RKO (cell line): ENCODE measurements at regions not wholly inside any gene's neighbourhood (a gene's known extent, or its start where the extent isn't known, plus 50 kb on each side); places are given as distances from the start of the nearest gene placed in this dataset.
"Not testable (repeated sequence)": the region's sequence is repeated elsewhere in the genome, so short reads cannot be mapped to it uniquely, and the experiment has no call there.

Experiments used
- DNase-seq: peaks from one replicate; pipeline ENCODE4 v3.0.0-alpha.2; 2016; ENCODE audit warnings: low spot score

DNA sequence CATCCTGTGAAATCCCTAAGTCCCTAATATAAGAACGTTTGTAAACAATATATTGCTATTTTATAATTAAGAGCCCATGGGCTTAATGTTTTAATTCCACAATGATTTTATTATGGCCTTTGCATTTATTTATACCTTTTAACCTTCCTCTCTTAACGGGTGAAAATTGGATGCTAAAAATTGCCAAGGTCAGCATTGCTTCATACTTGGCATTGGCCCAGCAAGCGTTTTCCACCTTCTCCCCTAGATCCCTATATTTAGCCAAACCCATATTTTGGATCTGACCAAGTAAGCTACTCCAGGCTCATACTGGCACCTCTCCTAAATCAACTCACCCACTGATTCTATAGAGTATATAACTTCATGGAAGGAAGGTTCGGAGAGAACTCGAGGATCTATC lies 188.0 kb upstream of the NR2F2 start:
- no peak for DNase-seq

GRCh38 chr15:96144734-96145133 lies 185.8 kb upstream of the NR2F2 start:
- no peak for DNase-seq

GRCh38 chr15:96146726-96147125 lies 183.8 kb upstream of the NR2F2 start:
- no peak for DNase-seq

DNA sequence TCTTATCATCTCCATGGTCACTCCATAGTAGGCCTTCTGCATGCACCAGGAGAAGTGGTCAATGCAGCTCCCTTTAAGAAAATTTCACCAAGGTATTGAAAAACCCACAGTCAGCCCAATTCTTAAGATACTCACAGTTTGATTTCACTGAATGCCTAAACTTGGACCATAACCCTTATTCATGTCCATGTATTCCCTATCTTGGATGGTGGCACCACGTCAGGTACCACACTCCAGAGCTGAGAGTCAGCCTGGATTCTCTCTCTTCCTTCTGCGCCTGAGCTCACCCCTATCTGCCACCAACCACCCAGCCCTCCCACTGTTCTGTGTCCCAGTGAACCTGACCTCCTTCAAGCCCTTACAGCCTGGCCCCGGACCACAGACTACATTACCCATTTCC lies 183.2 kb upstream of the NR2F2 start:
- no peak for DNase-seq

- no peak for DNase-seq
Observed at GRCh38 chr15:96150254-96150653, 180.2 kb upstream of the NR2F2 start.

DNA sequence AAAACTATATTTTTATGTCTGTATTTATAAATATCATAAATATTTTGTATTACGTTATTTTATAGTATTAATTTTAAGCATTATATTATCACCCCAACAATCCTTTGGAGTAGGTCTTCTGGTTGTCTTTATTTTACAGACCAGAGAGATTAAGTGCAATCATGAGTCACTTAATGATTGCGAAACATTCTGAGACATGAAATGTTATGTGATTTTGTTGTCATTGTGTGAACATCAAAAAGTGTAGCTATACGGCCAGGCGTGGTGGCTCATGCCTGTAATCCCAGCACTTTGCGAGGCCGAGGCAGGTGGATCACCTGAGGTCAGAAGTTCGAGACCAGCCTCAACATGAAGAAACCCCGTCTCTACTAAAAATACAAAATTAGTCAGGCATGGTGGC lies 178.8 kb upstream of the NR2F2 start:
- DNase-seq, result peak; percentile 22

DNA sequence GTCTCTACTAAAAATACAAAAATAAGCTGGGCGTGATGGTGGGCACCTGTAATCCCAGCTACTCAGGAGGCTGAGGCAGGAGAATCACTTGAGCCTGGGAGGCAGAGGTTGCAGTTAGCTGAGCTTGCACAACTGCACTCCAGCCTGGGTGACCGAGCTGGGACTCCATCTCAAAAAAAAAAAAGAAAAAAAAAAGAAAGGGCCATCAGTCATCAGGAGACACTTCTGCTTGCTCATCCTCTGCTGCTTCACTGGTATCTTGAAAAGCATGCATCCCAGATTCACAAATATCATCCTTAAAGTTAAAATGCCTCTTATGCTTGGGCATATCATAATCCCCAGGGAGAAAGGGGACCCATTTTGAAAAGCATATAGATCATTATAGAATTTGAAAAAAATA lies 176.6 kb upstream of the NR2F2 start:
- no peak for DNase-seq

DNA sequence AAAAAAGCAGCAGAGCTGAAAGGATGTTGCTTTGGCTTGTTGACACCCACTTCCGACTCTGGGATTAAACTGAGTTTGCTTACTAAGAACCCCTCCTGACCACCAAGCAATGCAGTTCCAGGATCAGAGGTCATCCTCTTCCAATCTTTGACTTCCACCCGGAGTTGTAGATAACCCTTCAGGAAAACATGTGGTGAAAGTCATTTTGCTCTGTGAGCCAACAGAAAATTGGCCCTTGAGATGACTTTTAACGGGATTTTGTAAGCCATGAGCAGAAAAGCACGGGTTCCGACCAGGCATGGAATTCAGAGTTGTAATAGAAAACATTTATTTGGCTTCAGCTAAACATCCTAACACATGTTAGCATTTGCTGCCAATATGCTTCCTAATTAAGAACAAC lies 171.6 kb upstream of the NR2F2 start:
- no peak for DNase-seq

DNA sequence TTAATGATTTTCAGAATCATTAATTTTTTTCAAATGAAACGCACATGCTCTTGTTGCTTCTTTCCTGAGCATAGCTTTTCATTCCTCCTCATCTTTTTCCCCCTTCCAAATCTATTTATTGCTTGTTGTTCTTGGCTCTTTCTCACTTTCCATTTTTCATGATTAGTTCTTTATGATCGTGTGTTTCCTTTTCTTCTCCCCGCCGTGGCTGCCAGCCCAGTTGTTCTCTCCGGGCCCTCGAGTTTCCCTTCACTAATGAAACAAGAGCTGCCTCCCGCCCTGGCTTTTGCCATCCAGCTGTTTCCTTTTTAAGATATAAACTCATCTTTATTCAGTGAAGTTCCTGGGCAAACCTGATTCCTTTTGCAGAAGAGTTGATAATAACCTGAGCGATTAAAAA lies 170.2 kb upstream of the NR2F2 start:
- no peak for DNase-seq

DNA sequence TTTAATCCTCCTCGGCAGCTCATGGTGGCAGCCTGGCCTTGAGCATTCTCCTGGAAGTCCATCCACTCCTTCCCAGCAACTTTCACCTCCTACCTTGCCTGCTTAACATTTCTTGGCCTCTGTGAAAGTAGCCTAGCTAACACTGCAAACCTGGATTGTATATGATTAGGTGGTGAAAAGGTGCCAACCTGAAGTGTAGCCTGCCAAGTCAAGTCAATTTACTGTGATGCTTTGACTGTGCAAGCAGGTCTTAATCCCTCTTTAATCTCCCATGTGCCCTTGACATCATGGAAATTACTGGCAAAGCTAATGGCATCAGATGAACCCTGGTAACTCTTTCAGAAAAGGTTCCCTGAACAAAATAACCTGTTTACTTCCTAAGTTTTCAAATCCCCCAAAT lies 169.7 kb upstream of the NR2F2 start:
- no peak for DNase-seq

- no peak for DNase-seq
Observed at GRCh38 chr15:96162322-96162721, 168.2 kb upstream of the NR2F2 start.

DNA sequence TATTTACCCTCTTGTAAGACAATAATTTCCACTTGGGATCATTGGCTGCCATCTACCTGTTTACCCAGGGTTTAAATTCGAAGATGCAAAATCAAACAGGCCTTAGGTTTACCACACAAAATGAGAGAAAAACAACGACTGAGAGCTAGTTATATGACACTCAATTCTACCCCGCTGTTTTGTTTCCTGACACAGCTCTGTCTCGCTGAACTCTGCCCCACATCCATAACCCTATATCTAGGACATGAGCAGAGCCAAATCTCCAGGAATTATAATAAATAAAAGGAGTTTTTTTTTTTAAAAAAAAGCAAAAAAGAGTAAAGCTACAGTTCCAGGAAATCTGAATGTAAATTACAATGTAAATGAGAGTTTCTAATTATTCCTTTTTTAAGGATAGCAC lies 165.4 kb upstream of the NR2F2 start:
- DNase-seq, result no peak

DNA sequence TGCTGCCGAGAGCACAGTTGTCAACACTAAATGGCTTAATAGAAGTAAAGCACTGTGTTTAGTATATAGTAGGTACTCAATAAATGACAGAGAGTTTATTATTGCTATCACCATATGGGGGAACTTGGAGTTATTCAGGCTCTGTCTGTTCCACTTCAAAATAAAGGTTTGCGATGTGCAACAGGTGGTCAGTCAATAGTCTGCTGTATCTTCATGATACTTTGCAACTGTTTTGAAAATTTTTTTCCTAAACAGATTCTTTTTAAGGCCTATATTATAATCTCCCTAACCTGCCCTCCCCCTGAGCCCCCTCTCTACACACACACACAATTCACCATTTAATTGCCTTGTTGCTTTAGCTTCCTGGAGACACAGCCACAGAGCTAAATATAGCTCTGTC lies 164.7 kb upstream of the NR2F2 start:
- no peak for DNase-seq

DNA sequence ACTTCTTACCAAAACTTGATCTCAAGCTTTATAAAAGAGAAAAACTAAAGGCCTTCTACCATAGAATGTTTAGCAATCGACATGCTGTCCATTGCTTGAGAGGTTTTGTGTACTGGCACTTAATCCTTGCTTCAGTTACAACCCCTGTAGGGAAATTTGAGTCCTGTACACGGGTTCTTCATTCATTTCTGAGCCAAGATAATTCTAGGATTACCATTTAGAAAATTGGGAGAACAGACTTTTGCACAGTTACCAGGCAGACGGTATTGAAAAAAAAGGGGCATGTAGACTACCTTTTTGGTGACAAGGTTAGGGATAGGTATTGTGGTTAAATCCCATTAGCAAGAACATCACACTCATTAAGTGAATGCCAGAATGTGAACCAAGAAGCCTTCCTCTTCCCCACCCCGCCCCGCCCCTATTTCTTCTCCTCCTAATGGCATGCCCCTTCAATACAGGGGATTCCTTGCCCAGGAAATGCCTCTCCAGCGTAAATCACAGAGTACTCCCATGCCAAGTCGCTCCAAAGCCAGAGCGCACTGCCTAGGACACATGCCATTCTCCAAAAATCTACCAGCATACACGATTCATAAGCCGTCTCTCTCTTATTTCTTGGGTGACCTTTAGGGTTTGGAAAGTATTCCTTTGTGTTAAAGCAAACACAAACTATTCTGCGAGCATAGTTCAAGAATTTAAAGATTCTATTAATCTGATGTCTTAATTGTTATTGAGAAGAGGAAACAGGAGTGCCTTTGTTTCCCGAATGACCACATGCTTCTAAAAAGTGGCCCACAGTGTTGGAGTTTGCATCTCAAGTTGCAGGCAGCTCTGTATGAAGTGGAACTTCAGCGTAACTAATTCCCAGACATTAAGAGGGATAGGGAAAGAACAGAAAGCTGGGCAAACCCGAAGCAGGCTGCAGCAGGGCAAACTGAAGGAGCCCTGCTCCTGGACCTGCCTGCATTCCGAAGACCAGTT lies 164.0 kb upstream of the NR2F2 start:
- DNase-seq, result no peak

GRCh38 chr15:96170616-96170978 lies 159.9 kb upstream of the NR2F2 start:
- not testable (repeated sequence) for DNase-seq

GRCh38 chr15:96170979-96171739 lies 159.3 kb upstream of the NR2F2 start:
- no peak for DNase-seq

DNA sequence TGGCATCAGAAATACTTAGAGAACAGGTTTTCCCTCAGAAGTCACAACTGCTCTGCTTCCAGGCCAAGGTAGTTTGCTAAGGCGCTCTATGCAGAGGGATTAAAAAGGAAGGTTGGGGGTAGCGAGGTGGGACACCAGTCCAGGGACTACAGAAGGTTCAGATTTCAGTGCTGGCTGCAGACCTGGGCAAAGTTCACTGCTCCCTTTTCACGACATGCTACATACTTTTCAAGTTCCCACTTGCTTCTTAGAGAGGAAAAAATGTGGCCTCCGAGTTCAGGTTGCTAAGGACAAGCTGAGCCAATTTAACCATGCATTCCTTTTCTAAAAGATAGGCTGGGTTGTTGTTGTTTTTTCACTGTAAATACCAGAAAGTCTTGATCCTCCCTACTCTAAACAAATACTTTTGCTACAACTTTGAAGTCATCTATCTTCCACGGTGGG lies 158.6 kb upstream of the NR2F2 start:
- DNase-seq, result no peak

DNA sequence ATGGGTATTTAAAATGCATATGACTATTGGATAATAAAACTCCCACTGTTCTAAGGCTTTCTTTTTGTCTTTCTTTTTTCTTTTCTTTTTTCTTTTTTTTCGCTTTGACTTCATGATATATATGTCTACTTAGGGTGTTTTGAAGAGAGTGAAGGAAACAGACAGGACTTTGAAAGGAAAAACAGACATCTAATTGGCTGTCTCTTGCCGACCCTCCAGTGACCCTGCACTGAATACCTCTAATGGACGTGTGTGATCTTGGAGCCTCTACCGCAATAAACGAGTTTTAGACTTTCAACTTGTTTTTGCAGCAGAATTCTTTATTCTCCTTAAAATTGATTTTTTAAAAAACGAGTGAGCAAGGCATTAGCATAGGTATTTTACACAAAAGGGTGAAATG lies 158.1 kb upstream of the NR2F2 start:
- no peak for DNase-seq

- DNase-seq, result no peak
Observed at GRCh38 chr15:96176831-96177230, 153.7 kb upstream of the NR2F2 start.

- no peak for DNase-seq
Observed at GRCh38 chr15:96177279-96177678, 153.2 kb upstream of the NR2F2 start.

GRCh38 chr15:96180087-96180748 lies 150.3 kb upstream of the NR2F2 start:
- no peak for DNase-seq

GRCh38 chr15:96181217-96181616 lies 149.3 kb upstream of the NR2F2 start:
- DNase-seq, result no peak

DNA sequence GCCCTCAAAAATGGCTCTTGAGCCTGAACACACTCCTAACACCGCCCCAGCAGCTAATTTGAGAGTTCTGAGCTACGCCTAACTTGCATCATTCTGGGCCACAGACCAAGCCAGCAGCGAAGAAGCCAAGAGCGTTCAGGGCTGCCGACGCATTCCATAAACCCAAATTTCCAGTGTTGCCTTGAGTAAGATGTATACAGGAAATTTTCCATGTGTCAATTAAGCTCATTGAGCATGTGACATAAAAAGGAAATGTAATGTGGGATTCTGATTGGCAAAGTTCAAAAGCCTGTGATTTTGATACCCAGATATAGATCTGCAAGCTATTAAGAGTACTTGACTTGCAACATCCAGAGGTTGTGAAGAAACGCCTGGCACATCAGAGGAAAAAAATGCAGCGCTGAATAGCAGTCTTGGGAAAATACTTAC lies 148.6 kb upstream of the NR2F2 start:
- DNase-seq, result no peak
